ENCODE measurements at regions not wholly inside any gene's neighbourhood (a gene's known extent, or its start where the extent isn't known, plus 50 kb on each side); places are given as distances from the start of the nearest gene placed in this dataset.

- TF ChIP-seq, protein P1, sequence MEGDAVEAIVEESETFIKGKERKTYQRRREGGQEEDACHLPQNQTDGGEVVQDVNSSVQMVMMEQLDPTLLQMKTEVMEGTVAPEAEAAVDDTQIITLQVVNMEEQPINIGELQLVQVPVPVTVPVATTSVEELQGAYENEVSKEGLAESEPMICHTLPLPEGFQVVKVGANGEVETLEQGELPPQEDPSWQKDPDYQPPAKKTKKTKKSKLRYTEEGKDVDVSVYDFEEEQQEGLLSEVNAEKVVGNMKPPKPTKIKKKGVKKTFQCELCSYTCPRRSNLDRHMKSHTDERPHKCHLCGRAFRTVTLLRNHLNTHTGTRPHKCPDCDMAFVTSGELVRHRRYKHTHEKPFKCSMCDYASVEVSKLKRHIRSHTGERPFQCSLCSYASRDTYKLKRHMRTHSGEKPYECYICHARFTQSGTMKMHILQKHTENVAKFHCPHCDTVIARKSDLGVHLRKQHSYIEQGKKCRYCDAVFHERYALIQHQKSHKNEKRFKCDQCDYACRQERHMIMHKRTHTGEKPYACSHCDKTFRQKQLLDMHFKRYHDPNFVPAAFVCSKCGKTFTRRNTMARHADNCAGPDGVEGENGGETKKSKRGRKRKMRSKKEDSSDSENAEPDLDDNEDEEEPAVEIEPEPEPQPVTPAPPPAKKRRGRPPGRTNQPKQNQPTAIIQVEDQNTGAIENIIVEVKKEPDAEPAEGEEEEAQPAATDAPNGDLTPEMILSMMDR (conservative IDR thresholded peaks at IDR 0.05; ENCODE audit: low read depth, low read length), result no peak
- no peak for TF ChIP-seq EZH2 (IDR thresholded peaks at IDR 0.05; ENCODE audit: borderline replicate concordance, low read depth, low read length, poor library complexity, severe bottlenecking)
These were observed 1859.6 kb downstream of the C4orf33 start for GRCh38 chr4:130955520-130955919.

All from A673 (cell line).